A549 (cell line): ENCODE measurements at regions not wholly inside any gene's neighbourhood (a gene's known extent, or its start where the extent isn't known, plus 50 kb on each side); places are given as distances from the start of the nearest gene placed in this dataset.

Experiments used
- ATAC-seq, 2 experiments: fragments of 200-7000 bp in 1 of 2; fragments of >200 bp in 1 of 2; cut with Nextera tagmentation in 1 of 2; cut with Tn5 transposase in 1 of 2; 3 replicates each; pipeline versions ENCODE4 v1.8.0 to v1.9.1; 2018 to 2020; ENCODE audit warnings: mild to moderate bottlenecking in 1 of 2, moderate library complexity in 1 of 2
- CTCF ChIA-PET: fragments of 300-600 bp; sonication (Branson Sonifier 250); formaldehyde crosslinking; extraction: SDS; loops from one replicate; lab custom pipeline; 2021; ENCODE audit warnings: antibody characterized with exemption, inconsistent platforms; lab: Yijun Ruan, JAX
- POLR2A ChIA-PET: fragments of 350-600 bp; formaldehyde crosslinking; extraction: SDS; loops from one replicate; lab custom pipeline; 2021; ENCODE audit warnings: antibody characterized with exemption, inconsistent platforms; lab: Yijun Ruan, JAX
- DNase-seq, 2 experiments: peaks; one replicate each; pipeline versions ENCODE4 v3.0.0 to v3.0.0-alpha.2; 2011 to 2016; ENCODE audit warnings: low read depth in 1 of 2, low spot score in 1 of 2
- FAIRE-seq: peaks from 2 replicates; lab custom pipeline; 2011; peaks lifted over from hg19 to GRCh38; lab: Jason Lieb, UNC
- H3K27ac ChIP-seq, 2 experiments: fragments of >200 bp; sonication (Bioruptor Twin); formaldehyde crosslinking; 3 replicates each; pipeline ENCODE4 v1.5.1; 2016 to 2017
- H3K4me1 ChIP-seq: fragments of >200 bp; sonication (Bioruptor Twin); formaldehyde crosslinking; 3 replicates; pipeline ENCODE4 v1.6.1; 2016
- H3K4me2 ChIP-seq: fragments of >200 bp; sonication (Bioruptor Twin); formaldehyde crosslinking; 3 replicates; pipeline ENCODE4 v1.6.1; 2016
- H3K4me3 ChIP-seq: fragments of >200 bp; sonication (Bioruptor Twin); formaldehyde crosslinking; 3 replicates; pipeline ENCODE4 v1.5.1; 2016
- H3K9me3 ChIP-seq: fragments of >200 bp; sonication (Bioruptor Twin); formaldehyde crosslinking; 3 replicates; pipeline ENCODE4 v1.6.1; 2016
- BCL3 ChIP-seq: fragments of >200 bp; sonication (Bioruptor Twin); formaldehyde crosslinking; IDR thresholded peaks from 3 replicates; pipeline ENCODE4 v1.6.1; 2016
- BHLHE40 ChIP-seq: IDR thresholded peaks from 2 replicates; pipeline ENCODE4 v1.6.1; 2012; ENCODE audit warnings: low read depth, low read length, inconsistent platforms
- CBX2 ChIP-seq: fragments of 200-600 bp; sonication (generic); IDR thresholded peaks from 2 replicates; pipeline ENCODE4 v1.6.1; 2016; ENCODE audit warnings: low read depth, mild to moderate bottlenecking, borderline replicate concordance
- CEBPB ChIP-seq, 2 experiments: fragments of >200 bp in 1 of 2; sonication (Bioruptor Twin) in 1 of 2; formaldehyde crosslinking in 1 of 2; IDR thresholded peaks; 2 replicates each; pipeline ENCODE4 v1.6.1; 2012 to 2016
- CHD2 ChIP-seq: fragments of 150-350 bp; IDR thresholded peaks from 2 replicates; pipeline ENCODE4 v1.6.1; 2014; ENCODE audit warnings: low read length; ENCODE audit not compliant: partially characterized antibody
- CHD4 ChIP-seq: fragments of 200-600 bp; sonication (generic); IDR thresholded peaks from 2 replicates; pipeline ENCODE4 v1.6.1; 2016; ENCODE audit warnings: antibody characterized with exemption, mild to moderate bottlenecking, borderline replicate concordance
- ELK1 ChIP-seq: fragments of 150-350 bp; IDR thresholded peaks from 2 replicates; pipeline ENCODE4 v1.6.1; 2014; ENCODE audit warnings: low read depth, mild to moderate bottlenecking, low read length
- HEYL ChIP-seq: fragments of 250-450 bp; sonication (Bioruptor Pico); IDR thresholded peaks from 2 replicates; pipeline ENCODE4 v1.8.0; 2021; ENCODE audit warnings: mild to moderate bottlenecking, moderate library complexity
- HOXA7 ChIP-seq: fragments of 250-450 bp; sonication (Bioruptor Pico); IDR thresholded peaks from 2 replicates; pipeline ENCODE4 v1.5.0; 2020; ENCODE audit warnings: mild to moderate bottlenecking, moderate library complexity
- HOXB13 ChIP-seq: fragments of 250-450 bp; sonication (Bioruptor Pico); IDR thresholded peaks from 2 replicates; pipeline ENCODE4 v1.5.0; 2020; ENCODE audit warnings: low read depth, mild to moderate bottlenecking, moderate library complexity
- MAFK ChIP-seq: fragments of 450-650 bp; IDR thresholded peaks from 2 replicates; pipeline ENCODE4 v1.6.1; 2014; ENCODE audit not compliant: partially characterized antibody
- MAZ ChIP-seq: fragments of 150-350 bp; IDR thresholded peaks from 2 replicates; pipeline ENCODE4 v1.6.1; 2014; ENCODE audit warnings: antibody characterized with exemption, low read depth, low read length, borderline replicate concordance
- NPAS2 ChIP-seq: fragments of 250-450 bp; sonication (Bioruptor Pico); IDR thresholded peaks from 2 replicates; pipeline ENCODE4 v1.8.0; 2022; ENCODE audit warnings: mild to moderate bottlenecking, moderate library complexity, borderline replicate concordance
- PHF8 ChIP-seq: fragments of 200-600 bp; sonication (generic); IDR thresholded peaks from 2 replicates; pipeline ENCODE4 v1.6.1; 2016; ENCODE audit warnings: low read depth, mild to moderate bottlenecking, antibody characterized with exemption, moderate library complexity, borderline replicate concordance
- POLR2AphosphoS2 ChIP-seq: conservative IDR thresholded peaks from 2 replicates; pipeline ENCODE4 v1.6.1; 2012; ENCODE audit warnings: low read length, improper control_type of control experiment, inconsistent platforms
- RCOR1 ChIP-seq: fragments of 150-350 bp; IDR thresholded peaks from 2 replicates; pipeline ENCODE4 v1.6.1; 2014; ENCODE audit warnings: antibody characterized with exemption, low read length, low read depth
- RFX5 ChIP-seq: fragments of 450-650 bp; IDR thresholded peaks from 2 replicates; pipeline ENCODE4 v1.7.1; 2014; ENCODE audit warnings: antibody characterized with exemption, mild to moderate bottlenecking, moderate library complexity
- TFCP2L1 ChIP-seq: fragments of 250-450 bp; sonication (Bioruptor Pico); IDR thresholded peaks from 2 replicates; pipeline ENCODE4 v1.5.0; 2021; ENCODE audit warnings: mild to moderate bottlenecking
- TP53 ChIP-seq: fragments of 250-450 bp; sonication (Bioruptor Pico); IDR thresholded peaks from 2 replicates; pipeline ENCODE4 v1.5.0; 2021; ENCODE audit warnings: mild to moderate bottlenecking, moderate library complexity
- ZNF302 ChIP-seq: fragments of 250-450 bp; sonication (Bioruptor Pico); IDR thresholded peaks from 2 replicates; pipeline ENCODE4 v1.9.0; 2021; ENCODE audit warnings: inconsistent platforms, mild to moderate bottlenecking, moderate library complexity
- ZSCAN20 ChIP-seq: fragments of 250-450 bp; sonication (Bioruptor Pico); IDR thresholded peaks from 2 replicates; pipeline ENCODE4 v1.8.0; 2022; ENCODE audit warnings: mild to moderate bottlenecking, moderate library complexity
- WGBS: methylation state at CpG from one replicate; pipeline ENCODE4 v1.1.6; 2017; ENCODE audit errors: missing lambda C conversion rate; 5-methylcytosine and 5-hydroxymethylcytosine counted together
- TF ChIP-seq, protein P1 (sequence below): fragments of 450-650 bp; IDR thresholded peaks from 2 replicates; pipeline ENCODE4 v1.6.1; 2014; ENCODE audit warnings: antibody characterized with exemption
- TF ChIP-seq, protein P2 (sequence below): fragments of 250-450 bp; sonication (Bioruptor Pico); IDR thresholded peaks from 2 replicates; pipeline ENCODE4 v1.5.0; 2021; ENCODE audit warnings: mild to moderate bottlenecking, moderate library complexity, borderline replicate concordance
- TF ChIP-seq, protein P3 (sequence below): IDR thresholded peaks from 2 replicates; pipeline ENCODE4 v1.6.1; 2012; ENCODE audit warnings: low read depth, borderline replicate concordance
- TF ChIP-seq, protein P4 (sequence below): fragments of >200 bp; sonication (Bioruptor Twin); formaldehyde crosslinking; IDR thresholded peaks from 2 replicates; pipeline ENCODE4 v1.6.1; 2016

DNA sequence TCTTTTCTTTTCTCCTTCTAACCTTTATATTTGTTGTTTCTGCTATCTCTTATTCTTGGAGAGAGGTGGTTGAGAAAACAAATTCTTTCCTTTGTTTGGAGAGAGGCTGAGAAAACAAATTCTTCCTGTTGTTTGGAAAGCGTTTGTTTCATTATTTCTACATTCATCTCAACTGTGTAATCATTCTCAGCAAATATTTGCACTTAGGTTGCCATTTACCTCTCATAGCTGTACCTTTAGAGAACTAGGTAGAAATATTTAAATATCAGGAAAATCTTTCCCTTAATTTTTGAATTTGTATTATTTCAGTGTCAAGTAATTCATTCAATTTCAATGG is 1824.4 kb upstream of the CDH9 start:
- POLR2A ChIA-PET, result no interaction called here
- ATAC-seq (no peak; a peak in 1 of 6 replicates), DNase-seq (peak in 1 of 2 experiments; percentile 7), FAIRE-seq (no peak)
- H3K4me1 ChIP-seq, result peaks cover 10% of the 10 kb centered on the region; the same call in 2 of the 3 replicates
- H3K9me3 ChIP-seq, result no peaks in the 10 kb centered on the region
- WGBS, result 4% methylated on average over 1 of the region's 1 CpG
- H3K27ac ChIP-seq, result no peak overlapping the region
- H3K4me3 ChIP-seq, result no peak overlapping the region
- H3K4me2 ChIP-seq, result peak overlapping the region; percentile 38
- TF ChIP-seq PHF8 (no peak), ZNF302 (no peak), ELK1 (no peak), CHD4 (no peak), HEYL (CRISPR knock-in tag) (no peak), HOXA7 (no peak), MAFK (no peak), CEBPB (IDR thresholded peaks at IDR 0.05) (no peak), ZSCAN20 (no peak), RFX5 (no peak)
- TF ChIP-seq, protein P1, sequence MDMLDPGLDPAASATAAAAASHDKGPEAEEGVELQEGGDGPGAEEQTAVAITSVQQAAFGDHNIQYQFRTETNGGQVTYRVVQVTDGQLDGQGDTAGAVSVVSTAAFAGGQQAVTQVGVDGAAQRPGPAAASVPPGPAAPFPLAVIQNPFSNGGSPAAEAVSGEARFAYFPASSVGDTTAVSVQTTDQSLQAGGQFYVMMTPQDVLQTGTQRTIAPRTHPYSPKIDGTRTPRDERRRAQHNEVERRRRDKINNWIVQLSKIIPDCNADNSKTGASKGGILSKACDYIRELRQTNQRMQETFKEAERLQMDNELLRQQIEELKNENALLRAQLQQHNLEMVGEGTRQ, result no peak
- TF ChIP-seq, protein P2, sequence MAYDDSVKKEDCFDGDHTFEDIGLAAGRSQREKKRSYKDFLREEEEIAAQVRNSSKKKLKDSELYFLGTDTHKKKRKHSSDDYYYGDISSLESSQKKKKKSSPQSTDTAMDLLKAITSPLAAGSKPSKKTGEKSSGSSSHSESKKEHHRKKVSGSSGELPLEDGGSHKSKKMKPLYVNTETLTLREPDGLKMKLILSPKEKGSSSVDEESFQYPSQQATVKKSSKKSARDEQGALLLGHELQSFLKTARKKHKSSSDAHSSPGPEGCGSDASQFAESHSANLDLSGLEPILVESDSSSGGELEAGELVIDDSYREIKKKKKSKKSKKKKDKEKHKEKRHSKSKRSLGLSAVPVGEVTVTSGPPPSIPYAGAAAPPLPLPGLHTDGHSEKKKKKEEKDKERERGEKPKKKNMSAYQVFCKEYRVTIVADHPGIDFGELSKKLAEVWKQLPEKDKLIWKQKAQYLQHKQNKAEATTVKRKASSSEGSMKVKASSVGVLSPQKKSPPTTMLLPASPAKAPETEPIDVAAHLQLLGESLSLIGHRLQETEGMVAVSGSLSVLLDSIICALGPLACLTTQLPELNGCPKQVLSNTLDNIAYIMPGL (CRISPR knock-in tag), result no peak
- CTCF ChIA-PET, result no interaction called here

GRCh38 chr5:28862137-28862859 is 1823.9 kb upstream of the CDH9 start:
- FAIRE-seq (no peak), DNase-seq (peak in 1 of 2 experiments; percentile 9), ATAC-seq (no peak)
- Histone ChIP-seq H3K4me1 (peaks cover 10% of the 10 kb centered on the region; the same call in 2 of the 3 replicates), H3K27ac (no peak overlapping the region), H3K9me3 (no peaks in the 10 kb centered on the region), H3K4me3 (no peak overlapping the region), H3K4me2 (peak overlapping the region; percentile 38)
- POLR2A ChIA-PET, result no interaction called here
- CTCF ChIA-PET, result no interaction called here
- TF ChIP-seq RCOR1 (no peak), RFX5 (no peak)
- 18% methylated on average over 12 of the region's 12 CpGs for WGBS

- peaks cover 8% of the 10 kb centered on the region; the same call in 2 of the 3 replicates for H3K4me1 ChIP-seq
- H3K27ac ChIP-seq, result peak overlapping the region; percentile 40 to 41; a peak in 4 of 6 replicates
- ChIA-PET POLR2A (no interaction called here), CTCF (no interaction called here)
- DNase-seq (no peak), ATAC-seq (no peak), FAIRE-seq (no peak)
- WGBS, result 36% methylated on average over 1 of the region's 1 CpG
- H3K4me2 ChIP-seq, result no peak overlapping the region; the same call in 2 of the 3 replicates
- no peak overlapping the region for H3K4me3 ChIP-seq
- no peaks in the 10 kb centered on the region for H3K9me3 ChIP-seq
- TF ChIP-seq, protein P3, sequence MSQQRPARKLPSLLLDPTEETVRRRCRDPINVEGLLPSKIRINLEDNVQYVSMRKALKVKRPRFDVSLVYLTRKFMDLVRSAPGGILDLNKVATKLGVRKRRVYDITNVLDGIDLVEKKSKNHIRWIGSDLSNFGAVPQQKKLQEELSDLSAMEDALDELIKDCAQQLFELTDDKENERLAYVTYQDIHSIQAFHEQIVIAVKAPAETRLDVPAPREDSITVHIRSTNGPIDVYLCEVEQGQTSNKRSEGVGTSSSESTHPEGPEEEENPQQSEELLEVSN, result no peak
- TF ChIP-seq CHD2 (no peak), BCL3 (no peak), POLR2AphosphoS2 (no peak), ELK1 (no peak), BHLHE40 (no peak), MAZ (no peak), NPAS2 (CRISPR knock-in tag) (no peak), HOXB13 (CRISPR knock-in tag) (no peak), CBX2 (no peak), TFCP2L1 (CRISPR knock-in tag) (no peak), TP53 (CRISPR knock-in tag) (no peak), RCOR1 (no peak)
- TF ChIP-seq, protein P1, result no peak
- TF ChIP-seq, protein P4, sequence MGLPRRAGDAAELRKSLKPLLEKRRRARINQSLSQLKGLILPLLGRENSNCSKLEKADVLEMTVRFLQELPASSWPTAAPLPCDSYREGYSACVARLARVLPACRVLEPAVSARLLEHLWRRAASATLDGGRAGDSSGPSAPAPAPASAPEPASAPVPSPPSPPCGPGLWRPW, result no peak
Observed at GRCh38 chr5:28855626-28856025, 1817.2 kb upstream of the CDH9 start.
